HG02588 (cell line): ENCODE measurements at regions not wholly inside any gene's neighbourhood (a gene's known extent, or its start where the extent isn't known, plus 50 kb on each side); places are given as distances from the start of the nearest gene placed in this dataset.

ENCODE experiments used
- ATAC-seq: cut with Tn5 transposase; IDR thresholded peaks from one replicate; pipeline ENCODE4 v1.9.1; 2021; ENCODE audit warnings: mild to moderate bottlenecking, moderate library complexity; ENCODE audit not compliant: unreplicated experiment

DNA sequence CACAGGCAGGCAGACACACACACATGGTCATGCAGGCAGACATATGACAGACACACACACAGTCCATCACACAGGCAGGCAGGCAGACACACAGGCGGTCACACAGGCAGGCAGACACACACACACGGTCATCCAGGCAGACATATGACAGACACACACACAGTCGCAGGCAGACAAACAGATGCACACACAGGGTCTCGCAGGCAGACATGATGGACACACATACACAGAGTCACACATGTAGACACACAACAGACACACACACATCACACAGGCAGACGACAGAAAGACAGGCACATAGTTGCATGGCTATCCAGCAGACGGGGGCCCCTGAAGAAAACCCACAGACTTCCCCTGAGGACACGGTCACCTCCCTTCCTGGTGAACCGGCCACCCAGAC is 135.4 kb downstream of the NCOR2 start:
- no peak for ATAC-seq

GRCh38 chr12:124430491-124430890 is 135.6 kb downstream of the RFLNA start:
- no peak for ATAC-seq

- ATAC-seq: no peak
Measured at GRCh38 chr12:124429535-124429934, 134.6 kb downstream of the RFLNA start.

DNA sequence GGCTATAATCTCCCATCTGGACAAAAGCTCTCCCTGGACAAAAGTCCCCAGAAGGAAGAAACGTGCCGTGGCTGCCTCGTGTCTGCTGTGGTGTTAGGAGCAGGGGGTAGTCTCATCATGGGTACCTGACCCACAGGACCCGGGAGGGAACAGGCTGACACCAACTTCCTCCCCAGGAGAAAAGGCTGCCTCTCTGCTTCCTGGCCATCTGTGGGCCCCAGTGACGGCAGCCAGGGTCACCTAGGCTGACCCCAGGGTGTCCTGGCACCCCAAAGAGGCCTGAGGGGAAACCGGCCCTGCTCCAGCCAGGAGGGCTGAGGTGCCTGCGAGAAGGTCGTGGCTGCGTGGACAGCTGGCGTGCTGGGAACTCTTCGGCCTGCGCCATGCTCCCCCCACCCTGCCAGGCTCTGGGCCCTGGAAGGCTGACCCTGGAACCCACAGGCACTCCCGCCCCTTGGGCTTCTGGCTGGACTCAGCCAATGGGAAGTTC is 133.9 kb downstream of the RFLNA start:
- ATAC-seq: no peak

GRCh38 chr12:124428136-124428791 is 133.4 kb downstream of the RFLNA start:
- no peak for ATAC-seq

GRCh38 chr12:124426594-124427555 is 132.0 kb downstream of the RFLNA start:
- ATAC-seq: no peak

DNA sequence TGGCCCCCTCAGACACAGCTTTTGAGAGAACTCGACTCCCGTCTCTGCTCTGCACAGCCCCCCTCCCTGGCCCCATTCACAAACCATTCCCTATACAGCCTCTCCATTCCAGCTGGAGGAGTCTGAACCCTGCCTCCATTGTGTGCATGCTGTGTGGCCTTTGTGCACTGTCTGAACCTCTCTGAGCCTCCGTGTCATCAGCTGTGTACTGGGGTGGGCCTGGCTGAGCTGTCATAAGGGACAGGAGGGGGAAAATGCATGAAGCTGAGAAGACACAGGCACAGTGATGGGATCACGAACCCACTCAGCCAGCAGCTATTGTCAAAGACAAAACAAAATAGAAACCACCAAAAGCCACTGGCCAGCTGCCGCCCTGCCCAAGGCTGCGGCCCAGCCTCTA is 130.8 kb downstream of the RFLNA start:
- ATAC-seq: no peak

- no peak for ATAC-seq
Measured at GRCh38 chr12:124424516-124424905, 129.6 kb downstream of the RFLNA start.

GRCh38 chr12:124423761-124424515 is 129.0 kb downstream of the RFLNA start:
- no peak for ATAC-seq

DNA sequence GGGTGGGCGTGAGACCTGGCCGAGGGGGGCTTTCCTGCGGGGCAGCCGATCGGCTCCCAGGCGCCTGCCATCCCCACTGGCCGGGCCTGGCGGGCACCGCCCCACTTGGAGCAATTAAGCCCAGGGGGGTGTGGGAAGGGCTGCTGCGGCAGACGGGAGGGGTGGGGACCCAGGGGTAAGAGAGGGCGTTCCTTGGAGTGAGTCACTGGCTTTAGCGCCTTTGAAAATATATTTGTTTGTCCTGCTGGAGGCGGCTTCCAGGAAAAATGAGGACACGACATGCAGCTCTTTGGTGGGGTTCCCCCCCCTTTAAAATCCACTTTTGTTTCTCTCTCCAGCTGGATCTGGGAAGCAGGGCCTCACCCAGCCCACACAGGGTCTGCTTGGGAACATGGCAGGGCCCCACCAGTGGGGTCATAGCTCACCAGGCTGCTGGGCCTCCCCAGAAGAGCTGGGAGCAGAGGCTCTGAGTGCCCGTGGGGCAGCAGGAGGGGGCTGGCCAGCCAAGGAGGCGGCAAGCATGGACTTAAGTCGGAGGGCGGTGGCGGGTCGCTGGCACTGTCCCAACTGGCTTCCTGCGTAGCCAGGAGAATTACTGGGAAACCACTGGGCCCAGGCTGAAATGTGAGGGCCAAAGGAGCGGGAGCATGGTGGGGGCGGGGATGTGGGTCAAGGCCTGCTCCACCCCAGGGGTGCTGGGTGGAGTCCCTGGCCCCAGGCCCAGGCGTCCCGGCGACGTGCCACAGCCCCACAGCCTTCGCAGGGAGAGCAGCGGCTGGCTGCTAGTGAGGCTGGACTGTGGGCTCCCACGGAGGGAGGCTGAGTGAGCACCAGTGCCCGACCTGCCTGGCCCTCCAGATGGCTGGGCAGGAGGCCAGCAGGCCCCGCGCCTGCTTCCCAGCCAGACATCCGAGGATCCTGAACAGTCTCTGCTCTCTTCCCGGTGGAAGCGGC is 128.0 kb downstream of the RFLNA start:
- no peak for ATAC-seq

DNA sequence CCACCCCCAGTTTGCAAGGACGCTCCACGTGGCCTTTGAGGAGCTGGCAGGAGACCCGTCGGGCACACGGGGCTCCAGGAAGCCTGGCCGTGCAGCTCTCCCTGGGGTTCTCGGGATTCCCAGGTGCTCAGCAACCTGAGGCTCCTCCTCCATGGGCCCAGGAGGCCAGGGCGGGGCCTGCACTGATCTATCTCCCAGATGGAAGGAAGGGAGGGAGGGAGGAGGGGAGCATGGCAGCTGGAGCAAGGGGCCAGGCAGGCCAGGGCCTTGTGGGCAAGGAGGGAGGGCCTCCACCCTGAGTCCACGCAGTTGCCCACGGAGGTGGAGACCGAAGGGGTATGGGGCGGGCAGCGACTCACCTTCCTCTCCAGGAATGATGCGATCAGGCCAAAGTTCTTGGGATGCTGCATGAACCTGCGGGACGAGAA is 127.3 kb downstream of the RFLNA start:
- ATAC-seq: no peak

GRCh38 chr12:124420996-124421674 is 126.2 kb downstream of the RFLNA start:
- ATAC-seq: no peak

DNA sequence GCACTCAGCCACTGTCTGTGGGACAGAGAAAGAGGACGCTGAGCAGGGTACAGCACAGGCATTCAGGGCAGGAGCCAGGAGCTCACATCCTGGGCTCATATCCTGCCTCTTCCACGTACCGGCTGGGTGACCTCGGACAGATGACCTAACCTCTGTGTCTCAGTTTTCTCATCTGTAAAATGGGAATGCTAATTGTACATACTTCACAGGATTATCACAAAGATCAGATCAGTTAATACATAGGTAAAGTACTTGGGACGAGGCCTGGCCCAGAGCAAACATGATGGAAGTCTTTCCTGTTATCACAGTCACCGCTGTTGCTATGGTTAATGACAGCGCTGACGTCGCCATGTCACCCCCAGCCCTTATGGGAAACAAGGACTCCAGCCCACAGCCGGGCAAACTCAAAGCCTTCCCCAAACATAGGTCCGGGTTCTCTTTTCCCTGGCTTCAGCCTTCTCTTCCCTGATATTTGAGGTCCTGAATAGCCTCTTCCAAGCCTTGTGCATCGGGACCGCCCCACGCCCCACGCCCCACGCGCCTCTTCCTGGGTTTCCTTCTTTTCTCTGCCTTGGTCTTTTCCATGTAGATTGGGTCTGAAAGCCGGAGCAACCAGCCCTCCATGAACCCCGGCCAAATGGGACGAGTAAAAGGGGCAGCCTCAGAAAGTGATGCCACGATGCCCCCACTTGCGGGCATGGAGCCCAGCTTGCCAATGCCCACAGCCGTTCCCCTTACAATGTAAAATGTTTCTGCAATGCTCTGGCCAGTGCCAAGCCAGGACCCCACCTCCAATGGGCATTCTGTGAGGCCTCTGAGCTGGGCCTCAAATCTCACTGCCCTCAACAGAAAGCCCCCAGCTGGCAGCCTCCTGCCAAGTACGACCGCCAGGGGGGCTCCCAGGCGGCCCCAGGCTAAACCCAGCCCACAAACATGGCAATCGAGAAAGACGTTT is 125.4 kb downstream of the RFLNA start:
- no peak for ATAC-seq

DNA sequence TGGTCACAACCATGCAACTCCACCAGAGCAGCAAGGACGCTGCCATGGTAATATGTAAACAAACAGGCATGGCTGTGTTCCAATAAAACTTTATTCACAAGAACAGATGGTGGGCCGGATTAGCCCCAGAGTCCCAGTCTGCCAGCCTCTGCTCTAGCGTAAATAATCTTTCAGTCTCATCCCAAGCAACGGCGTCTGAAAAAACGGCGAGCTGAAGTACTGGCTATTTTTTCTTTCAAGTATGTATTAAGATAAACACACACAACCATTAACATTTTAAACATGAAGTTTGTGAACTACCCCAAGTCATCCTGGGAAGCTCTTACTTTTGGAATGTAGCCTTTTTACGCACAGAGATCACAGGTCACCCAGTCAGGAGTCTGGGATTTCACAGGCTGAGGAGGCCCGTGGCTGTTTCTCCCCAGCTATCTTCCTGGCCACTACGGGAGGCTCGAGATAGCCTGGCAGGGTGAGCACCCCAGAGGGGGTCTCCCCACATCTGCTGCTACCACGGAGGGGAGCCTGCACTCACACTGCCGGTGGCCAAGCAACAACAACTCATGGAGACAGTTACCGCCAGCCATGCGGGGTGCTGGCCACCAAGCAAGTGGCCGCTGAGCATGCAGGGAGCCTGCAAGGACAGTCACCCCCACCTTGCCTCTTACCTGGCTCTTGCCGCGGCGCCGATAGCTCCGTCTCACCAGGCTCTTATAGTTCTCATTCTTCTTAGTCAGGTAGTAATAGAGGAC is 124.6 kb downstream of the RFLNA start:
- ATAC-seq: no peak

DNA sequence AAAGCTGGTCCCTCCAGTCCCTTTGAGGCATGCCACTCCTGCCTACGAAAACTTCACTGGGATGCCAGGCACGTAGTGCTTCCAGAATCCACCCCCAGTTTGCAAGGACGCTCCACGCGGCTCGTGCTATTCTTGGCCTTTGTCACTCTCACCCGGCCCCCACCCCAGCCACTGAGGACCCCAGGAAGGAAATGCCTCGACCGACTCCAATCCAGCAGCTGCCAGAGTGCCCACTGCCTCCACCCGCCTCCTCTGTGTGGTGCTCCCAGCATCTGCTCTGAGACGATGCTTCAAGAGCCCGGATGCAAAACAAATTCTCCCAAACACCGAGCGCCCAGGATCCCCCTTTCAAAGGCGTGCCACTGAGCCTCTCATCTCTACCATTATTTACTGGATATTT is 123.9 kb downstream of the RFLNA start:
- no peak for ATAC-seq

DNA sequence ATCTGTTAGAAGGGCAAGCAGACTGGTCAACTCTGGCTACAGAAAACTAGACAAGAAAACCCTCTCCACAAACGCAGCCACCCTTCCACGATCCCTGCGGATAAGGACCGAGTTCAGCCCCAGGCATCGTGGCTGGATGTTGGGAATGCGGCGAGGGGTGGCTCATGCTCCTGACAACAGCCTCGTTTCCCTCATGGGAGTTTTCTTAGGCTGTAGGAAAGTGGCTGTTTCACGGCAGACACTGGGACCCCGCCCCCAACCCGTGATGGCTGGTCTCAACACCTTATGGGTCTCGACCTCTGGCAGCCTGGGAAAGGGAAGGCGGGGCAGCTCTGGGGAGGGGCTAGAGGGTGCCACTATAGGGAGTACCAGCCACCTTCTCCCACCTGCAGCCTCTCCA is 123.3 kb downstream of the RFLNA start:
- no peak for ATAC-seq

DNA sequence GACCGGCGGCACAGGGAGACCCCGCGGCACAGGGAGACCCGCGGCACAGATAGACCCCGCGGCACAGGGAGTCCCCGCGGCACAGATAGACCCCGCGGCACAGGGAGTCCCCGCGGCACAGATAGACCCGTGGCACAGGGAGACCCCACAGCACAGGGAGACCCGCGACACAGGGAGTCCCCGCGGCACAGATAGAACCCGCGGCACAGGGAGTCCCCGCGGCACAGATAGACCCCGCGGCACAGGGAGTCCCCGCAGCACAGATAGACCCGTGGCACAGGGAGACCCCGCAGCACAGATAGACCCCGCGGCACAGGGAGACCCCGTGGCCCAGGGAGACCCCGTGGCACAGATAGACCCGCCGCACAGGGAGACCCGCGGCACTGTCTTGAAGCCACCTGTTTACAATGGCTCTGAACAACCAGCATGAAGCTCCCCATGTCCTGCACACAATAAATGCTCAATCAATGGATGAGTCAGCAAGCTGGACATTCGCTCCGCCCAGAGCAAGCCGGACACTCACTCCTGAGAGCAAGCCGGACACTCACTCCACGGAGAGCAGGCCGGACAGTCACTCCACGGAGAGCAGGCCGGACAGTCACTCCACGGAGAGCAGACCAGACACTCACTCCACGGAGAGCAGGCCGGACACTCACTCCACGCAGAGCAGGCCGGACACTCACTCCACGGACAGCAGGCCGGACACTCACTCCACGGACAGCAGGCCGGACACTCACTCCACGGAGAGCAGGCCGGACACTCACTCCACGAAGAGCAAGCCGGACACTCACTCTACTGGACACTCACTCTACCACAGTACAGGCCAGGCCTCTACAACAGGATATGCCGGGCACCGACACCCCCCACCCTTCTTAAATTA is 121.9 kb downstream of the RFLNA start:
- no peak for ATAC-seq
